ENCODE measurements at regions not wholly inside any gene's neighbourhood (a gene's known extent, or its start where the extent isn't known, plus 50 kb on each side); places are given as distances from the start of the nearest gene placed in this dataset.
"Not testable (repeated sequence)": the region's sequence is repeated elsewhere in the genome, so short reads cannot be mapped to it uniquely, and the experiment has no call there.

GRCh38 chr4:141356963-141357335 is 136.3 kb downstream of the ZNF330 start:
- Histone ChIP-seq H3K4me1 (ENCODE audit: low read depth, poor library complexity, severe bottlenecking) (no peaks in the 10 kb centered on the region), H4K20me1 (ENCODE audit: insufficient read depth) (no peaks in the 10 kb centered on the region), H3K4me2 (no peak overlapping the region), H2AFZ (ENCODE audit: low read depth) (no peak overlapping the region), H3K4me3 (IDR thresholded peaks at IDR 0.05; ENCODE audit: insufficient read depth, low read depth, low read length) (no peak overlapping the region), H3K79me2 (ENCODE audit: insufficient read depth, low read depth) (no peaks in the 10 kb centered on the region), H3K27me3 (ENCODE audit: insufficient read depth, low read depth) (no peaks in the 10 kb centered on the region), H3K36me3 (ENCODE audit: insufficient read depth) (no peaks in the 10 kb centered on the region), H3K9ac (no peak overlapping the region), H3K27ac (no peak overlapping the region)
- no peak for TF ChIP-seq CTCF (conservative IDR thresholded peaks at IDR 0.05; ENCODE audit: low read depth, low read length)

- H3K4me1 ChIP-seq (ENCODE audit: low read depth, poor library complexity, severe bottlenecking); H3K27me3 ChIP-seq (ENCODE audit: insufficient read depth, low read depth); H2AFZ ChIP-seq (ENCODE audit: low read depth); H4K20me1 ChIP-seq (ENCODE audit: insufficient read depth); H3K9ac ChIP-seq; H3K4me3 ChIP-seq (IDR thresholded peaks at IDR 0.05; ENCODE audit: insufficient read depth, low read depth, low read length); H3K4me2 ChIP-seq; H3K79me2 ChIP-seq (ENCODE audit: insufficient read depth, low read depth); H3K36me3 ChIP-seq (ENCODE audit: insufficient read depth); H3K27ac ChIP-seq: not testable (repeated sequence)
Measured at GRCh38 chr4:141368241-141368640, 147.5 kb downstream of the ZNF330 start.

- no peaks in the 10 kb centered on the region for H3K36me3 ChIP-seq (ENCODE audit: insufficient read depth)
- no peaks in the 10 kb centered on the region for H3K79me2 ChIP-seq (ENCODE audit: insufficient read depth, low read depth)
- H3K4me2 ChIP-seq: no peak overlapping the region
- H3K9ac ChIP-seq: no peak overlapping the region
- TF ChIP-seq CTCF (conservative IDR thresholded peaks at IDR 0.05; ENCODE audit: low read depth, low read length): no peak
- no peaks in the 10 kb centered on the region for H3K27me3 ChIP-seq (ENCODE audit: insufficient read depth, low read depth)
- no peak overlapping the region for H3K4me3 ChIP-seq (IDR thresholded peaks at IDR 0.05; ENCODE audit: insufficient read depth, low read depth, low read length)
- no peak overlapping the region for H2AFZ ChIP-seq (ENCODE audit: low read depth)
- no peaks in the 10 kb centered on the region for H4K20me1 ChIP-seq (ENCODE audit: insufficient read depth)
- H3K27ac ChIP-seq: no peak overlapping the region
- no peaks in the 10 kb centered on the region for H3K4me1 ChIP-seq (ENCODE audit: low read depth, poor library complexity, severe bottlenecking)
Measured at GRCh38 chr4:141371206-141371605, 150.5 kb downstream of the ZNF330 start.

GRCh38 chr4:141375855-141376254 is 155.2 kb downstream of the ZNF330 start:
- Histone ChIP-seq H3K27ac (no peak overlapping the region), H3K79me2 (ENCODE audit: insufficient read depth, low read depth) (no peaks in the 10 kb centered on the region), H3K4me3 (IDR thresholded peaks at IDR 0.05; ENCODE audit: insufficient read depth, low read depth, low read length) (no peak overlapping the region), H2AFZ (ENCODE audit: low read depth) (no peak overlapping the region), H3K4me1 (ENCODE audit: low read depth, poor library complexity, severe bottlenecking) (no peaks in the 10 kb centered on the region), H3K4me2 (no peak overlapping the region), H4K20me1 (ENCODE audit: insufficient read depth) (no peaks in the 10 kb centered on the region), H3K9ac (no peak overlapping the region), H3K27me3 (ENCODE audit: insufficient read depth, low read depth) (no peaks in the 10 kb centered on the region), H3K36me3 (ENCODE audit: insufficient read depth) (no peaks in the 10 kb centered on the region)
- TF ChIP-seq CTCF (conservative IDR thresholded peaks at IDR 0.05; ENCODE audit: low read depth, low read length): no peak

GRCh38 chr4:141376769-141377168 is 156.1 kb downstream of the ZNF330 start:
- no peak overlapping the region for H3K4me2 ChIP-seq
- no peaks in the 10 kb centered on the region for H4K20me1 ChIP-seq (ENCODE audit: insufficient read depth)
- H3K9ac ChIP-seq: no peak overlapping the region
- H3K36me3 ChIP-seq (ENCODE audit: insufficient read depth): no peaks in the 10 kb centered on the region
- no peak overlapping the region for H3K27ac ChIP-seq
- H3K4me1 ChIP-seq (ENCODE audit: low read depth, poor library complexity, severe bottlenecking): no peaks in the 10 kb centered on the region
- no peaks in the 10 kb centered on the region for H3K27me3 ChIP-seq (ENCODE audit: insufficient read depth, low read depth)
- H3K4me3 ChIP-seq (IDR thresholded peaks at IDR 0.05; ENCODE audit: insufficient read depth, low read depth, low read length): no peak overlapping the region
- H2AFZ ChIP-seq (ENCODE audit: low read depth): no peak overlapping the region
- no peaks in the 10 kb centered on the region for H3K79me2 ChIP-seq (ENCODE audit: insufficient read depth, low read depth)
- no peak for TF ChIP-seq CTCF (conservative IDR thresholded peaks at IDR 0.05; ENCODE audit: low read depth, low read length)

Measured in KMS-11 (cell line).